Osteoblast (primary cell): ENCODE measurements at regions not wholly inside any gene's neighbourhood (a gene's known extent, or its start where the extent isn't known, plus 50 kb on each side); places are given as distances from the start of the nearest gene placed in this dataset.
"Not testable (repeated sequence)": the region's sequence is repeated elsewhere in the genome, so short reads cannot be mapped to it uniquely, and the experiment has no call there.

ENCODE experiments used
- DNase-seq: peaks from one replicate; pipeline ENCODE4 v3.0.0; 2011; ENCODE audit warnings: low spot score, mixed read lengths; ENCODE audit not compliant: insufficient read length; ENCODE audit errors: missing footprints
- H2AFZ ChIP-seq: 2 replicates; pipeline ENCODE4 v1.6.0; 2011; ENCODE audit warnings: mild to moderate bottlenecking, low read length
- H3K27ac ChIP-seq: 2 replicates; pipeline ENCODE4 v1.5.1; 2011; ENCODE audit warnings: mild to moderate bottlenecking, low read depth, low read length, moderate library complexity
- H3K27me3 ChIP-seq: 2 replicates; pipeline ENCODE4 v1.6.0; 2012; ENCODE audit warnings: mild to moderate bottlenecking, control low read depth, inconsistent platforms, low read length, moderate library complexity; ENCODE audit not compliant: insufficient read depth
- H3K36me3 ChIP-seq: 2 replicates; pipeline ENCODE4 v1.5.1; 2011; ENCODE audit warnings: mild to moderate bottlenecking, low read length, control low read depth, moderate library complexity; ENCODE audit not compliant: insufficient read depth
- H3K4me1 ChIP-seq: 2 replicates; pipeline ENCODE4 v1.5.1; 2011; ENCODE audit warnings: mild to moderate bottlenecking, low read length, control low read depth, moderate library complexity; ENCODE audit not compliant: insufficient read depth
- H3K4me2 ChIP-seq: 2 replicates; pipeline ENCODE4 v1.6.0; 2011; ENCODE audit warnings: mild to moderate bottlenecking, low read length; ENCODE audit not compliant: insufficient read depth
- H3K4me3 ChIP-seq: fragments of 200-600 bp; sonication (generic); 3 replicates; pipeline ENCODE4 v1.5.1; 2012; ENCODE audit warnings: mild to moderate bottlenecking, low read length, inconsistent platforms; ENCODE audit not compliant: insufficient read depth
- H3K79me2 ChIP-seq: 2 replicates; pipeline ENCODE4 v1.6.0; 2012; ENCODE audit warnings: mild to moderate bottlenecking, low read length, control low read depth, inconsistent platforms; ENCODE audit not compliant: insufficient read depth
- H3K9me3 ChIP-seq: 2 replicates; pipeline ENCODE4 v1.5.1; 2011; ENCODE audit warnings: low read depth, low read length, control low read depth
- H4K20me1 ChIP-seq: 2 replicates; pipeline ENCODE4 v1.6.0; 2012; ENCODE audit warnings: mild to moderate bottlenecking, low read length, control low read depth; ENCODE audit not compliant: insufficient read depth
- CTCF ChIP-seq: IDR thresholded peaks from 2 replicates; pipeline ENCODE4 v1.5.1; 2011; ENCODE audit warnings: mild to moderate bottlenecking, low read depth, low read length, moderate library complexity; ENCODE audit errors: extremely low read depth

- Histone ChIP-seq H3K4me1 (no peaks in the 10 kb centered on the region), H3K36me3 (no peaks in the 10 kb centered on the region), H3K27me3 (no peaks in the 10 kb centered on the region), H4K20me1 (no peaks in the 10 kb centered on the region), H3K79me2 (no peaks in the 10 kb centered on the region), H3K9me3 (no peaks in the 10 kb centered on the region), H3K27ac (no peak overlapping the region), H2AFZ (no peak overlapping the region), H3K4me3 (no peak overlapping the region), H3K4me2 (no peak overlapping the region)
- TF ChIP-seq CTCF: no peak
- no peak for DNase-seq
Observed at GRCh38 chr2:35819033-35819432, 536.5 kb upstream of the CRIM1 start.

GRCh38 chr2:35818359-35818758 is 537.2 kb upstream of the CRIM1 start:
- not testable (repeated sequence) for H3K79me2 ChIP-seq, H3K27ac ChIP-seq, H3K9me3 ChIP-seq, H3K4me1 ChIP-seq, H2AFZ ChIP-seq, H3K4me3 ChIP-seq, H3K36me3 ChIP-seq, DNase-seq, H3K27me3 ChIP-seq, H3K4me2 ChIP-seq, H4K20me1 ChIP-seq

GRCh38 chr2:35814597-35814996 is 541.0 kb upstream of the CRIM1 start:
- H4K20me1 ChIP-seq, H3K36me3 ChIP-seq, DNase-seq, H3K79me2 ChIP-seq, H3K4me2 ChIP-seq, H3K9me3 ChIP-seq, H3K4me1 ChIP-seq, H3K27ac ChIP-seq, H3K27me3 ChIP-seq, H3K4me3 ChIP-seq, H2AFZ ChIP-seq: not testable (repeated sequence)

- H3K4me2 ChIP-seq: no peak overlapping the region
- H3K27ac ChIP-seq: no peak overlapping the region
- H3K4me3 ChIP-seq: no peak overlapping the region
- no peaks in the 10 kb centered on the region for H3K27me3 ChIP-seq
- no peaks in the 10 kb centered on the region for H3K79me2 ChIP-seq
- H3K36me3 ChIP-seq: no peaks in the 10 kb centered on the region
- H3K9me3 ChIP-seq: no peaks in the 10 kb centered on the region
- no peaks in the 10 kb centered on the region for H4K20me1 ChIP-seq
- DNase-seq: no peak
- no peak for TF ChIP-seq CTCF
- H2AFZ ChIP-seq: no peak overlapping the region
- H3K4me1 ChIP-seq: no peaks in the 10 kb centered on the region
Observed at GRCh38 chr2:35803126-35803525, 552.5 kb upstream of the CRIM1 start.

GRCh38 chr2:35794796-35795450 is 560.7 kb upstream of the CRIM1 start:
- no peak for TF ChIP-seq CTCF
- Histone ChIP-seq H3K4me3 (no peak overlapping the region), H3K27ac (no peak overlapping the region), H4K20me1 (no peaks in the 10 kb centered on the region), H3K79me2 (no peaks in the 10 kb centered on the region), H3K4me2 (no peak overlapping the region), H2AFZ (no peak overlapping the region), H3K9me3 (peaks cover 3% of the 10 kb centered on the region), H3K4me1 (no peaks in the 10 kb centered on the region), H3K36me3 (no peaks in the 10 kb centered on the region), H3K27me3 (no peaks in the 10 kb centered on the region)
- no peak for DNase-seq
